ENCODE measurements at regions not wholly inside any gene's neighbourhood (a gene's known extent, or its start where the extent isn't known, plus 50 kb on each side); places are given as distances from the start of the nearest gene placed in this dataset.

GRCh38 chr7:442457-442856 lies 77.2 kb downstream of the PDGFA start:
- Histone ChIP-seq H3K27ac (ENCODE audit: low read length) (no peak overlapping the region), H3K4me3 (ENCODE audit: low read depth in 1 of 2, low read length in 2 of 2) (no peak overlapping the region), H3K27me3 (ENCODE audit: low read depth, low read length) (no peaks in the 10 kb centered on the region), H3K9me3 (ENCODE audit: control insufficient read depth in 1 of 2, low read length in 2 of 2) (no peaks in the 10 kb centered on the region), H3K36me3 (ENCODE audit: control insufficient read depth in 1 of 2, insufficient read depth in 2 of 2, low read length in 2 of 2) (no peaks in the 10 kb centered on the region), H3K4me1 (ENCODE audit: control insufficient read depth in 1 of 2, insufficient read depth in 2 of 2, low read length in 2 of 2) (no peaks in the 10 kb centered on the region)

GRCh38 chr7:443279-443833 lies 76.3 kb downstream of the PDGFA start:
- Histone ChIP-seq H3K36me3 (ENCODE audit: control insufficient read depth in 1 of 2, insufficient read depth in 2 of 2, low read length in 2 of 2) (no peaks in the 10 kb centered on the region), H3K27me3 (ENCODE audit: low read depth, low read length) (no peaks in the 10 kb centered on the region), H3K4me3 (ENCODE audit: low read depth in 1 of 2, low read length in 2 of 2) (no peak overlapping the region), H3K9me3 (ENCODE audit: control insufficient read depth in 1 of 2, low read length in 2 of 2) (no peaks in the 10 kb centered on the region), H3K4me1 (ENCODE audit: control insufficient read depth in 1 of 2, insufficient read depth in 2 of 2, low read length in 2 of 2) (no peaks in the 10 kb centered on the region), H3K27ac (ENCODE audit: low read length) (no peak overlapping the region)

- Histone ChIP-seq H3K4me1 (ENCODE audit: control insufficient read depth in 1 of 2, insufficient read depth in 2 of 2, low read length in 2 of 2) (no peaks in the 10 kb centered on the region), H3K27me3 (ENCODE audit: low read depth, low read length) (no peaks in the 10 kb centered on the region), H3K9me3 (ENCODE audit: control insufficient read depth in 1 of 2, low read length in 2 of 2) (no peaks in the 10 kb centered on the region), H3K27ac (ENCODE audit: low read length) (no peak overlapping the region), H3K36me3 (ENCODE audit: control insufficient read depth in 1 of 2, insufficient read depth in 2 of 2, low read length in 2 of 2) (no peaks in the 10 kb centered on the region), H3K4me3 (ENCODE audit: low read depth in 1 of 2, low read length in 2 of 2) (no peak overlapping the region)
These were observed 75.0 kb downstream of the PDGFA start for GRCh38 chr7:444606-445005.

- Histone ChIP-seq H3K27ac (ENCODE audit: low read length) (no peak overlapping the region), H3K27me3 (ENCODE audit: low read depth, low read length) (no peaks in the 10 kb centered on the region), H3K4me1 (ENCODE audit: control insufficient read depth in 1 of 2, insufficient read depth in 2 of 2, low read length in 2 of 2) (no peaks in the 10 kb centered on the region), H3K36me3 (ENCODE audit: control insufficient read depth in 1 of 2, insufficient read depth in 2 of 2, low read length in 2 of 2) (no peaks in the 10 kb centered on the region), H3K9me3 (ENCODE audit: control insufficient read depth in 1 of 2, low read length in 2 of 2) (no peaks in the 10 kb centered on the region), H3K4me3 (ENCODE audit: low read depth in 1 of 2, low read length in 2 of 2) (no peak overlapping the region)
These were observed 74.6 kb downstream of the PDGFA start for GRCh38 chr7:445020-445419.

GRCh38 chr7:445563-446288 lies 73.9 kb downstream of the PDGFA start:
- H3K27ac ChIP-seq (ENCODE audit: low read length) = no peak overlapping the region
- H3K4me3 ChIP-seq (ENCODE audit: low read depth in 1 of 2, low read length in 2 of 2) = no peak overlapping the region
- no peaks in the 10 kb centered on the region for H3K9me3 ChIP-seq (ENCODE audit: control insufficient read depth in 1 of 2, low read length in 2 of 2)
- no peaks in the 10 kb centered on the region for H3K36me3 ChIP-seq (ENCODE audit: control insufficient read depth in 1 of 2, insufficient read depth in 2 of 2, low read length in 2 of 2)
- H3K4me1 ChIP-seq (ENCODE audit: control insufficient read depth in 1 of 2, insufficient read depth in 2 of 2, low read length in 2 of 2) = no peaks in the 10 kb centered on the region
- no peaks in the 10 kb centered on the region for H3K27me3 ChIP-seq (ENCODE audit: low read depth, low read length)

- no peak overlapping the region for H3K4me3 ChIP-seq (ENCODE audit: low read depth in 1 of 2, low read length in 2 of 2)
- no peaks in the 10 kb centered on the region for H3K9me3 ChIP-seq (ENCODE audit: control insufficient read depth in 1 of 2, low read length in 2 of 2)
- no peaks in the 10 kb centered on the region for H3K4me1 ChIP-seq (ENCODE audit: control insufficient read depth in 1 of 2, insufficient read depth in 2 of 2, low read length in 2 of 2)
- H3K27ac ChIP-seq (ENCODE audit: low read length) = no peak overlapping the region
- H3K27me3 ChIP-seq (ENCODE audit: low read depth, low read length) = no peaks in the 10 kb centered on the region
- no peaks in the 10 kb centered on the region for H3K36me3 ChIP-seq (ENCODE audit: control insufficient read depth in 1 of 2, insufficient read depth in 2 of 2, low read length in 2 of 2)
These were observed 73.2 kb downstream of the PDGFA start for GRCh38 chr7:446289-446935.
